ENCODE measurements at regions not wholly inside any gene's neighbourhood (a gene's known extent, or its start where the extent isn't known, plus 50 kb on each side); places are given as distances from the start of the nearest gene placed in this dataset.

DNA sequence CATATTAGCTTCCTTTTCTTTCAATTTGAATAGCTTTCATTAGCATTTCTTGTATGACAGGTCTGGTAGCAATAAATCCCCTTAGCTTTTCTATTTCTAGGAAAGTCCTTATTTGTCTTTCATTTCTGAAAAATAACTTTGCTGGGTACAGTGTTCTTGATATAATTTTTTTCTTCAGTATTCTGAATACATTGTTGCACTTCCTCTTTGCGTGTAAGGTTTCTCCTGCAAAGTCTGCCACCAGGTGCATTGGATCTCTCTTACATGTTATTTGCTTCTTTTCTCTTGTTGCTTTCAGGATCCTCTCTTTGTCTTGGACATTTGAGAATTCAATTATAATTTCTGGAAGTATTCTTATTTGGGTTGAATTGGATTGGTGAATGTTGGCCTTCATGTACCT is 663.7 kb downstream of the GRXCR1 start:
- peaks cover 62% of the 10 kb centered on the region for H3K9me3 Mint-ChIP-seq
- H3K27ac Mint-ChIP-seq: no peak overlapping the region
- no peaks in the 10 kb centered on the region for H3K36me3 Mint-ChIP-seq (ENCODE audit: low read depth)
- H3K4me3 Mint-ChIP-seq: no peak overlapping the region
- peaks cover 1% of the 10 kb centered on the region; the same call in 1 of the 2 replicates for H3K27me3 Mint-ChIP-seq (ENCODE audit: insufficient read depth)
- H3K4me1 Mint-ChIP-seq (ENCODE audit: low read depth): no peaks in the 10 kb centered on the region
- no peak for DNase-seq
- TF ChIP-seq, protein P1, sequence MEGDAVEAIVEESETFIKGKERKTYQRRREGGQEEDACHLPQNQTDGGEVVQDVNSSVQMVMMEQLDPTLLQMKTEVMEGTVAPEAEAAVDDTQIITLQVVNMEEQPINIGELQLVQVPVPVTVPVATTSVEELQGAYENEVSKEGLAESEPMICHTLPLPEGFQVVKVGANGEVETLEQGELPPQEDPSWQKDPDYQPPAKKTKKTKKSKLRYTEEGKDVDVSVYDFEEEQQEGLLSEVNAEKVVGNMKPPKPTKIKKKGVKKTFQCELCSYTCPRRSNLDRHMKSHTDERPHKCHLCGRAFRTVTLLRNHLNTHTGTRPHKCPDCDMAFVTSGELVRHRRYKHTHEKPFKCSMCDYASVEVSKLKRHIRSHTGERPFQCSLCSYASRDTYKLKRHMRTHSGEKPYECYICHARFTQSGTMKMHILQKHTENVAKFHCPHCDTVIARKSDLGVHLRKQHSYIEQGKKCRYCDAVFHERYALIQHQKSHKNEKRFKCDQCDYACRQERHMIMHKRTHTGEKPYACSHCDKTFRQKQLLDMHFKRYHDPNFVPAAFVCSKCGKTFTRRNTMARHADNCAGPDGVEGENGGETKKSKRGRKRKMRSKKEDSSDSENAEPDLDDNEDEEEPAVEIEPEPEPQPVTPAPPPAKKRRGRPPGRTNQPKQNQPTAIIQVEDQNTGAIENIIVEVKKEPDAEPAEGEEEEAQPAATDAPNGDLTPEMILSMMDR (IDR thresholded peaks at IDR 0.05): no peak

DNA sequence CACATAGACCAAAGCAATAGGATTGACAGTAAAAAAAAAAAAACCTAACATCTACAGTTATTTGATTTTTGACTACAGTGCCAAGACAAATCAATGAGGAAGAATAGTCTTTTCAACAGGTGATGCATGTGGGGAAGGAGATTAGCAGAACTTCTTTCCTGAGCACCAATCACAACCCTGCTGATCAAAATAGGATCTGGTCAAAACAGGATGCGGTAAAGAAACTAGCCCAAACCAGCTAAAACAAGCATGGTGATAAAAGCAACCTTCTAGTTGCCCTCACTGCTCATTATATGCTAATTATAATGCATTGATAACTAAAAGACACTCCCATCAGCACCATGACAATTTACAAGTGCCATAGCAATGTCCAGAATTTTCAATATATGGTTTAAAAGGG is 667.5 kb downstream of the GRXCR1 start:
- H3K4me3 Mint-ChIP-seq: no peak overlapping the region
- no peak overlapping the region for H3K27ac Mint-ChIP-seq
- peaks cover 1% of the 10 kb centered on the region; the same call in 1 of the 2 replicates for H3K27me3 Mint-ChIP-seq (ENCODE audit: insufficient read depth)
- peaks cover 35% of the 10 kb centered on the region for H3K9me3 Mint-ChIP-seq
- TF ChIP-seq, protein P1 (IDR thresholded peaks at IDR 0.05): no peak
- H3K4me1 Mint-ChIP-seq (ENCODE audit: low read depth): no peaks in the 10 kb centered on the region
- DNase-seq: no peak
- no peaks in the 10 kb centered on the region for H3K36me3 Mint-ChIP-seq (ENCODE audit: low read depth)

DNA sequence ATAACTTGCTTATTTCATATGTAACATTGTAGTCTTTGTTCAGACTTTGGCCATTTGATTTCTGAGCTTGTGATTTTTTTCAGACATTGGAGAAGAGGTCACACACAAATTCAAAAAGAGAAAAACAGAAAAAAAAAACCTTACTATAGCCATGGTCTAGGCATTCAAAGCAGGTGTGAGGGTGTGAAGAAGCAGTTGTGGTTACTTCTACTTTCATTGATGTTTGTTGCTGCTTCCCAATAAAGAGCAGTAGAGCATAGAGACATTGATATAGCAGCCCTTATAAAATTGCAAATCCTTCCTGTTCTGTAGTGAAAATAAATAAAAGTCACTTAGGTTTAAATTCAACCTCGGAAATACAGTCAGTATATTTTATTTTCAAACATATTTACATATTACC is 671.6 kb downstream of the GRXCR1 start:
- DNase-seq: no peak
- Mint-ChIP-seq H3K27me3 (ENCODE audit: insufficient read depth) (no peaks in the 10 kb centered on the region), H3K4me1 (ENCODE audit: low read depth) (no peaks in the 10 kb centered on the region), H3K4me3 (no peak overlapping the region), H3K36me3 (ENCODE audit: low read depth) (no peaks in the 10 kb centered on the region), H3K9me3 (peaks cover 20% of the 10 kb centered on the region), H3K27ac (no peak overlapping the region)
- TF ChIP-seq, protein P1 (IDR thresholded peaks at IDR 0.05): no peak

DNA sequence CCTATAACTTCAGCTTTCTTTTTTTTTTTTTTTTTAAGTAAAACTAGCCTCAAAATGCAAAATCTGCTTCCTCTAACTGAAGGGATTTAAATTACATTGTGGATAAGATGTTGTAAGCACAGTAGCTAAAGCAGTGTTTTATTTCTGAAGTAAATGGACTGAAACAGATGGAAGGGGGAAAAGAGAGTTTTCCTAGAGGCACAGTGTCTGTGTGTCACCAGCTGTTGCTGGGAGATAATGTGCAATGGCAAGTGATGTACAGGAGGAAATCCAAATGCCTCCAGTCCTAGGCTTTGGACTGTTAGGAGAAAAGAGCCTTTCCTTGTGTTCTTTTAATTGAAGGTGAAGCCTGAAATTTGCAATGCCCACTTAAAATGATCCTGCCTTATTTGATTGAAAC is 672.1 kb downstream of the GRXCR1 start:
- no peaks in the 10 kb centered on the region for H3K4me1 Mint-ChIP-seq (ENCODE audit: low read depth)
- DNase-seq: no peak
- no peak overlapping the region for H3K4me3 Mint-ChIP-seq
- no peaks in the 10 kb centered on the region for H3K27me3 Mint-ChIP-seq (ENCODE audit: insufficient read depth)
- TF ChIP-seq, protein P1 (IDR thresholded peaks at IDR 0.05): no peak
- peaks cover 20% of the 10 kb centered on the region for H3K9me3 Mint-ChIP-seq
- H3K36me3 Mint-ChIP-seq (ENCODE audit: low read depth): no peaks in the 10 kb centered on the region
- no peak overlapping the region for H3K27ac Mint-ChIP-seq

DNA sequence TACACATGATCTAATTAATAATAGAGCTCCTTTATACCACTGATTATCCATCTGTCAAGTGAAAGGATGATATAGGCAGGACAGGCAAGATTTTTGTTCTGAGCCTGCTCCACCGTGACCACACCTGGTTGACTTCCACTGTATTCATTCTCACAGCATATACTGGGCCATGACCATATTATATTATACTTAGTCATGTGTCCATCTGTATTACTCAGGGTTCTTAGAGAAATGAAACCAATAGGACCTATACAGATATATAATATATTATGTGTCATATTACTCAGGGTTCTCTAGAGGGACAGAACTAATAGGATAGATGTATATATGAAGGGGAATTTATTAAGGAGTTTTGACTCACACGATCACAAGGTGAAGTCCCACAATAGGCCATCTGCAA is 675.1 kb downstream of the GRXCR1 start:
- Mint-ChIP-seq H3K27ac (no peak overlapping the region), H3K27me3 (ENCODE audit: insufficient read depth) (no peaks in the 10 kb centered on the region), H3K4me1 (ENCODE audit: low read depth) (no peaks in the 10 kb centered on the region), H3K4me3 (no peak overlapping the region), H3K36me3 (ENCODE audit: low read depth) (no peaks in the 10 kb centered on the region), H3K9me3 (peaks cover 13% of the 10 kb centered on the region)
- no peak for DNase-seq
- TF ChIP-seq, protein P1 (IDR thresholded peaks at IDR 0.05): no peak

DNA sequence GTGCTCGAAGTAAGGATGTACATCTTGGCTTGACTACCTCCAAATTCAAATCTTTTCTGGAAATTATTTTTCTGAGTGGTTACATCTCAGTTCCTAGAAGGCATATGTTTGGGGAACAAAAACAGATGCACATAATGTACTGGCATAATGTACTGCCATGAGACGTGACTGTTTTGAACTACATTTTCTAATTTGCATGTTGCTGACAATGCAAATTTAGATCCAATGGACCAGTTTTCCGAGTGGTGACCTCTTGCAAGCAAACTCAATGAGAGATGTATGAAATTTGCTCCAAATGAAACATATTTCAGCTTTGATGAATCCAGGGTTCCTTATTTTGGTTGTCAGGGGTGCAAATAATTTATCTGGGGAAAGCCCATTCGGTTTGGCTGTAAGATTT is 694.3 kb downstream of the GRXCR1 start:
- no peaks in the 10 kb centered on the region for H3K36me3 Mint-ChIP-seq (ENCODE audit: low read depth)
- peaks cover 26% of the 10 kb centered on the region for H3K9me3 Mint-ChIP-seq
- TF ChIP-seq, protein P1 (IDR thresholded peaks at IDR 0.05): no peak
- no peak overlapping the region for H3K27ac Mint-ChIP-seq
- no peak for DNase-seq
- no peaks in the 10 kb centered on the region for H3K4me1 Mint-ChIP-seq (ENCODE audit: low read depth)
- no peaks in the 10 kb centered on the region for H3K27me3 Mint-ChIP-seq (ENCODE audit: insufficient read depth)
- H3K4me3 Mint-ChIP-seq: no peak overlapping the region

Data from HFFc6 (cell line).